CD4-positive, alpha-beta memory T cell (primary cell): ENCODE measurements at regions not wholly inside any gene's neighbourhood (a gene's known extent, or its start where the extent isn't known, plus 50 kb on each side); places are given as distances from the start of the nearest gene placed in this dataset.

Experiments used
- CTCF ChIA-PET: fragments of 350-600 bp; sonication (Branson Sonifier 250); formaldehyde crosslinking; loops from one replicate; lab custom pipeline; 2021; ENCODE audit warnings: inconsistent platforms; ENCODE audit not compliant: partially characterized antibody; lab: Charles Lee
- POLR2A ChIA-PET: fragments of 350-600 bp; sonication (Branson Sonifier 250); formaldehyde crosslinking; loops from one replicate; lab custom pipeline; 2021; ENCODE audit not compliant: partially characterized antibody; lab: Charles Lee
- DNase-seq, 5 donors: peaks; one replicate each; pipeline versions ENCODE4 v3.0.0 to v3.0.0-alpha.2; 2020 to 2022; ENCODE audit warnings: mixed read lengths in 1 of 5
- H3K27ac ChIP-seq: one replicate; pipeline ENCODE4 v1.7.0; 2013; ENCODE audit warnings: low read depth, low read length
- H3K27me3 ChIP-seq: 2 replicates; pipeline ENCODE4 v1.7.0; 2013; ENCODE audit warnings: mild to moderate bottlenecking, low read length, moderate library complexity; ENCODE audit not compliant: insufficient read depth
- H3K36me3 ChIP-seq: 2 replicates; pipeline ENCODE4 v1.7.0; 2013; ENCODE audit warnings: mild to moderate bottlenecking, low read length, moderate library complexity; ENCODE audit not compliant: insufficient read depth
- H3K4me1 ChIP-seq: 2 replicates; pipeline ENCODE4 v1.7.0; 2013; ENCODE audit warnings: mild to moderate bottlenecking, low read length, moderate library complexity; ENCODE audit not compliant: insufficient read depth
- H3K4me3 ChIP-seq, 2 donors: one replicate each; pipeline ENCODE4 v1.7.0; 2013; ENCODE audit warnings: low read length in 2 of 2, mild to moderate bottlenecking in 1 of 2
- H3K9me3 ChIP-seq, 2 donors: one replicate each; pipeline ENCODE4 v1.7.0; 2013; ENCODE audit warnings: low read length in 2 of 2, control low read depth in 1 of 2; ENCODE audit not compliant: control insufficient read depth in 1 of 2
- H3K27ac Mint-ChIP-seq, 7 donors: one replicate each; pipeline ENCODE4 v1.8.0; 2020 to 2021; ENCODE audit warnings: mixed read lengths in 7 of 7, mild to moderate bottlenecking in 6 of 7, inconsistent platforms in 3 of 7, moderate library complexity in 3 of 7
- H3K27me3 Mint-ChIP-seq, 2 donors: one replicate each; pipeline ENCODE4 v1.8.0; 2020 to 2021; ENCODE audit warnings: mixed read lengths in 2 of 2
- H3K36me3 Mint-ChIP-seq, 2 donors: one replicate each; pipeline ENCODE4 v1.8.0; 2020 to 2021; ENCODE audit warnings: mixed read lengths in 2 of 2, inconsistent platforms in 1 of 2, mild to moderate bottlenecking in 1 of 2
- H3K4me1 Mint-ChIP-seq, 4 donors: one replicate each; pipeline ENCODE4 v1.8.0; 2020 to 2021; ENCODE audit warnings: mixed read lengths in 4 of 4, mild to moderate bottlenecking in 1 of 4
- H3K4me3 Mint-ChIP-seq, 8 donors: one replicate each; pipeline ENCODE4 v1.8.0; 2020 to 2021; ENCODE audit warnings: mixed read lengths in 8 of 8, mild to moderate bottlenecking in 7 of 8, moderate library complexity in 6 of 8, inconsistent platforms in 3 of 8
- H3K9me3 Mint-ChIP-seq, 8 donors: one replicate each; pipeline ENCODE4 v1.8.0; 2020 to 2021; ENCODE audit warnings: mixed read lengths in 8 of 8, mild to moderate bottlenecking in 5 of 8, inconsistent platforms in 3 of 8, moderate library complexity in 1 of 8
- intact Hi-C: fragments of 100-400 bp; cut with micrococcal nuclease; formaldehyde crosslinking; loops from one replicate; pipeline ENCODE4 v1.15.1; 2023

- Mint-ChIP-seq H3K27me3 (peaks cover 0 to 2% of the 10 kb centered on the region in 2 donors), H3K4me3 (no peak overlapping the region), H3K27ac (peak overlapping the region in 2 of 7 donors; percentile 0 to 58), H3K4me1 (peaks cover 0 to 6% (median 0%) of the 10 kb centered on the region in 4 donors), H3K9me3 (peaks cover 0 to 3% (median 0%) of the 10 kb centered on the region in 8 donors), H3K36me3 (no peaks in the 10 kb centered on the region)
- intact Hi-C loops, result no loop called here
- H3K4me1 ChIP-seq, result no peaks in the 10 kb centered on the region
- H3K36me3 ChIP-seq, result no peaks in the 10 kb centered on the region
- DNase-seq, result no peak
- ChIA-PET CTCF (no interaction called here), POLR2A (no interaction called here)
- no peaks in the 10 kb centered on the region for H3K9me3 ChIP-seq
- no peak overlapping the region for H3K4me3 ChIP-seq
- H3K27me3 ChIP-seq, result no peaks in the 10 kb centered on the region
- H3K27ac ChIP-seq, result no peak overlapping the region
These were observed 272.0 kb upstream of the SESN3 start for GRCh38 chr11:95503047-95503446.

DNA sequence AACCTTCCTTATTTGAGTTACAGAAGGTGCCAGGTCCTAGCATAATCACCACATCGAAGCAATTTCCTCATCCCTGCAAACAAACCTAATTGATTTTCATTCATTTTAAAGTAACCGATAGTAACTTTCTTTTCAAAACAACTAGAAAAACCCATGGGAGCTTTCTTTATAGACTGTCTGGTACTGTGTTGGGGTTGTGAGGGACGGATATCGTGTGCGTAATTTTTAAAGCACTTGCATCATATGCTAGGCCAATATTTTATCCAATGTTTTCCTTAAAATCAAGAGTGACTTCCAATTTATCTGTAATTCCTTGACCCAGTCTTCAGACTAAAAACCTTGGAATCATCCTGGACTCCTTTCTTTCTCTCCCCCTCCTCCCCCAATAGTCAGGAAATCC, 271.5 kb upstream of the SESN3 start:
- intact Hi-C loops, result no loop called here
- no peaks in the 10 kb centered on the region for H3K27me3 ChIP-seq
- POLR2A ChIA-PET, result no interaction called here
- no peaks in the 10 kb centered on the region for H3K9me3 ChIP-seq
- no peak overlapping the region for H3K4me3 ChIP-seq
- Mint-ChIP-seq H3K27ac (no peak overlapping the region), H3K4me1 (peaks cover 0 to 6% (median 0%) of the 10 kb centered on the region in 4 donors), H3K4me3 (no peak overlapping the region), H3K9me3 (peaks cover 0 to 3% (median 0%) of the 10 kb centered on the region in 8 donors), H3K36me3 (no peaks in the 10 kb centered on the region), H3K27me3 (peaks cover 0 to 2% of the 10 kb centered on the region in 2 donors)
- H3K4me1 ChIP-seq, result no peaks in the 10 kb centered on the region
- H3K36me3 ChIP-seq, result no peaks in the 10 kb centered on the region
- H3K27ac ChIP-seq, result no peak overlapping the region
- no peak for DNase-seq
- CTCF ChIA-PET, result no interaction called here

GRCh38 chr11:95501761-95502266, 270.8 kb upstream of the SESN3 start:
- H3K27me3 Mint-ChIP-seq, result peaks cover 0 to 2% of the 10 kb centered on the region in 2 donors
- H3K36me3 ChIP-seq, result no peaks in the 10 kb centered on the region
- H3K9me3 ChIP-seq, result no peaks in the 10 kb centered on the region
- H3K36me3 Mint-ChIP-seq, result no peaks in the 10 kb centered on the region
- POLR2A ChIA-PET, result no interaction called here
- CTCF ChIA-PET, result no interaction called here
- no peak overlapping the region for H3K27ac ChIP-seq
- no peak overlapping the region for H3K4me3 ChIP-seq
- no peak overlapping the region for H3K27ac Mint-ChIP-seq
- no peak overlapping the region for H3K4me3 Mint-ChIP-seq
- peaks cover 0 to 6% (median 0%) of the 10 kb centered on the region in 4 donors for H3K4me1 Mint-ChIP-seq
- intact Hi-C loops, result no loop called here
- no peaks in the 10 kb centered on the region for H3K27me3 ChIP-seq
- no peak for DNase-seq
- peaks cover 0 to 3% (median 0%) of the 10 kb centered on the region in 8 donors for H3K9me3 Mint-ChIP-seq
- no peaks in the 10 kb centered on the region for H3K4me1 ChIP-seq

DNA sequence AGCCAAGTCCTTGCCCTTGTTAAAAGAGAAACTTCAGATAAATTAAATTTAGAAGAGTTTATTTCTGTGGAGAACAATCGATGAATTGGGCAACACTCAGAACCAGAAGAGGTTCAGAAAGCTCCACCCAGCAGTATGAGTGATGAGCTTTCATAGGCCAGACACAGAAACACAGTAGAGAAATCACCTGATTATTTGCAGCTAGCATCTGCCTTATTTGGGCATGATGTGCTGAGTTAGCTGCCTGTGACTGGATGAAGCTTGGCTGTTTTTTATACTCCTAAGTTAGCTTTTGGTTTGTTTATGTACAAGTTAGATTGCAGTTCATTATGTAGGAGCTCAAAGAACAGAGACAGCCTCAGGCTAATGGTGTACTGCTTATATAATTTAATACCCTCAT, 269.5 kb upstream of the SESN3 start:
- POLR2A ChIA-PET, result no interaction called here

DNA sequence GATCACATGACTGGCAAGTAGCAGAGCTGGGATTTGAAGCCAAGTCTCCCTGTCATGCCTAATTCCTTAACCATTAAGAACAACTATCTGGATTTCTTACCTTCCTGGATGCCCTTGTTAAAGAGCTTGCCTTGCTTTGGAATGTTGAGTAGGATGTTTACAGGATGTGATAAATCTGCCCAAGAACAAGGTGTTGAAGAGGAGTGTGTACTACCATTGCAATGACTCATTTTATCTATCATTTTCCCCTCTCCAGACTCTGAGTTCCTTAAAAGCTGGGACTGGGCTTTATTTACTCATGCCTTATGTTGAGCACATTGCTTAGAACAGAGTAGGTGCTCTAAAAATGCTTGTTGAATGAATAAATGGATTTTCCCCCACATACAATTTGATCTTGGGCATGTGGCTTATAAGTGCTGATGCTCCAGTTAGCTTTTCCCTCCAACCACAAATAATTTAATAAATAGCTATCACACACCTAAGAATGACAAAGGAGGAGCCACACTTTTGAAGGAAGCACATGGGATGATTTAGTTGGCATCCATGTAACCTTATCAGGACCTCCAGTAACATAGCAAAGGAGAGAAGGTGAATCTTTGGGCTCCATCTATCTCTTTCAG, 268.6 kb upstream of the SESN3 start:
- ChIA-PET POLR2A (interaction anchor here (1.1 kb wide), 1 partner anchor 268 kb away, joined by 3 read pairs; no protein-coding TSS in a partner anchor), CTCF (interaction anchor here (0.8 to 1.6 kb wide), 2 partner anchors 12 to 206 kb away, joined by 3 to 4 read pairs; no protein-coding TSS in a partner anchor)
- no peak for DNase-seq
- intact Hi-C loops, result no loop called here
- Mint-ChIP-seq H3K4me3 (no peak overlapping the region), H3K27me3 (peaks cover 0 to 2% of the 10 kb centered on the region in 2 donors), H3K36me3 (no peaks in the 10 kb centered on the region), H3K4me1 (no peaks in the 10 kb centered on the region), H3K27ac (no peak overlapping the region), H3K9me3 (peaks cover 0 to 6% (median under 1%) of the 10 kb centered on the region in 8 donors)
- Histone ChIP-seq H3K27me3 (no peaks in the 10 kb centered on the region), H3K4me1 (no peaks in the 10 kb centered on the region), H3K4me3 (no peak overlapping the region), H3K9me3 (no peaks in the 10 kb centered on the region), H3K36me3 (no peaks in the 10 kb centered on the region), H3K27ac (no peak overlapping the region)

More for the DNA sequence above, 269.5 kb upstream of the SESN3 start:
- no peaks in the 10 kb centered on the region for H3K9me3 ChIP-seq
- H3K4me3 ChIP-seq, result no peak overlapping the region
- Mint-ChIP-seq H3K4me1 (no peaks in the 10 kb centered on the region), H3K36me3 (no peaks in the 10 kb centered on the region), H3K4me3 (no peak overlapping the region), H3K27me3 (peaks cover 0 to 2% of the 10 kb centered on the region in 2 donors), H3K9me3 (peaks cover 0 to 3% (median 0%) of the 10 kb centered on the region in 8 donors), H3K27ac (no peak overlapping the region)
- no peaks in the 10 kb centered on the region for H3K4me1 ChIP-seq
- CTCF ChIA-PET, result interaction anchor here (1.6 kb wide), 1 partner anchor 12 kb away, joined by 4 read pairs; no protein-coding TSS in a partner anchor
- H3K36me3 ChIP-seq, result no peaks in the 10 kb centered on the region
- H3K27ac ChIP-seq, result no peak overlapping the region
- intact Hi-C loops, result no loop called here
- no peaks in the 10 kb centered on the region for H3K27me3 ChIP-seq
- DNase-seq, result no peak

- H3K4me3 Mint-ChIP-seq, result no peak overlapping the region
- Histone ChIP-seq H3K27me3 (no peaks in the 10 kb centered on the region), H3K4me1 (no peaks in the 10 kb centered on the region), H3K27ac (no peak overlapping the region), H3K36me3 (no peaks in the 10 kb centered on the region), H3K9me3 (no peaks in the 10 kb centered on the region), H3K4me3 (no peak overlapping the region)
- intact Hi-C loops, result no loop called here
- POLR2A ChIA-PET, result interaction anchor here (1.1 kb wide), 1 partner anchor 267 kb away, joined by 3 read pairs; no protein-coding TSS in a partner anchor
- H3K27ac Mint-ChIP-seq, result no peak overlapping the region
- peaks cover 0 to 6% (median 4%) of the 10 kb centered on the region in 8 donors for H3K9me3 Mint-ChIP-seq
- no peaks in the 10 kb centered on the region for H3K4me1 Mint-ChIP-seq
- H3K36me3 Mint-ChIP-seq, result no peaks in the 10 kb centered on the region
- no peaks in the 10 kb centered on the region for H3K27me3 Mint-ChIP-seq
- CTCF ChIA-PET, result interaction anchor here (0.8 kb wide), 1 partner anchor 206 kb away, joined by 3 read pairs; no protein-coding TSS in a partner anchor
- no peak for DNase-seq
These were observed 267.9 kb upstream of the SESN3 start for GRCh38 chr11:95498722-95499425.

DNA sequence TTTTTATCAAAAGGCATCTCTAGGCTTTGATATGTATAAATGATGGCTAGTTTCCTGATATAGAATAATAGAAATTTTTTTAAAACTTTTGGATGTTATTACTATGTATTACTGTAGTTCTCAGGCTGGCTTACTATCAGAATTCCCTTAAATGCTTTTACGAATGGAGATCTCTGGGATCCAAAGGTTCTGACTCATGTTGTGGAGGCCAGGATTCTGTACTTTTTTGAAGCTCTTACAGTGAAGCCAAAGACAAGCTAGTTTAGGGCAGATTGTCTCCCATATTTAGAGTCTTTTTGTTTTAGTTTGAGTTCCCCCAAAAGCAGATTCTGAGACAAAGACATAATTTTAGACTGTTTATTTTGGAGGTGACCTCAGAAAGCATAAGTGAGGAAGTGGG, 265.9 kb upstream of the SESN3 start:
- H3K9me3 Mint-ChIP-seq, result peaks cover 0 to 6% (median 3%) of the 10 kb centered on the region in 8 donors
- ChIA-PET POLR2A (no interaction called here), CTCF (no interaction called here)
- H3K27ac ChIP-seq, result no peak overlapping the region
- H3K4me3 ChIP-seq, result no peak overlapping the region
- H3K27ac Mint-ChIP-seq, result no peak overlapping the region
- H3K27me3 ChIP-seq, result no peaks in the 10 kb centered on the region
- H3K36me3 Mint-ChIP-seq, result peaks cover 0 to under 1% of the 10 kb centered on the region in 2 donors
- peaks cover 0 to under 1% of the 10 kb centered on the region in 2 donors for H3K27me3 Mint-ChIP-seq
- no peak overlapping the region for H3K4me3 Mint-ChIP-seq
- H3K36me3 ChIP-seq, result no peaks in the 10 kb centered on the region
- no peaks in the 10 kb centered on the region for H3K4me1 ChIP-seq
- no peaks in the 10 kb centered on the region for H3K4me1 Mint-ChIP-seq
- no peak for DNase-seq
- H3K9me3 ChIP-seq, result no peaks in the 10 kb centered on the region
- intact Hi-C loops, result no loop called here
